GM03348 (cell line): ENCODE measurements at regions not wholly inside any gene's neighbourhood (a gene's known extent, or its start where the extent isn't known, plus 50 kb on each side); places are given as distances from the start of the nearest gene placed in this dataset.

Experiments used
- DNase-seq: peaks from one replicate; pipeline ENCODE4 v3.0.0; 2012; ENCODE audit warnings: low spot score

DNA sequence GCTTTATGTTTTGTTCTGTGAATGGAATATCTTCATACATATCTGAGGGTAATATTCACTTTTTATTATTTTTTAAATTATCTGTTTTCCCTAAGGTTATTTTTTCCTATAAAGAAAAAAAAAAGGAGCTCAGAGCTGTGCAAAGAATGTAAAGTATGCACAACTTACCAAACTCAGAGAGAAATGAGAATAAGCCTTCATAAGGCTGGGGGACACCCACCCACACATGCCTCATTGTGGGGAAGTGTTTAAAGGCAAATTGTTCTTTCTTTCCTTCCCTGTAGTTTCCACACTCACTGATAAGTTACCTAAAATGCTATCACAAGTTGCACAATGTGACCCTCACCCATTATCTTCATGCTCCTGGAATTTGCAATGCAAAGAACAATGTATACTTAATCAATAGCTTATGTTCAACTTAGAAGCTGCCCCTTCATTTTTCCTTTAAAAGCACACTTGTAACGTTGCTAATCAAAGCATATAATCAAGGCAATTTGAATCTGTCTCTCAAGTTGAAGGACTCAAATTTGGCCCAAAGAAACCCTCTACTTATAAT is 108.1 kb downstream of the GNAT3 start:
- DNase-seq: peak; percentile 20

DNA sequence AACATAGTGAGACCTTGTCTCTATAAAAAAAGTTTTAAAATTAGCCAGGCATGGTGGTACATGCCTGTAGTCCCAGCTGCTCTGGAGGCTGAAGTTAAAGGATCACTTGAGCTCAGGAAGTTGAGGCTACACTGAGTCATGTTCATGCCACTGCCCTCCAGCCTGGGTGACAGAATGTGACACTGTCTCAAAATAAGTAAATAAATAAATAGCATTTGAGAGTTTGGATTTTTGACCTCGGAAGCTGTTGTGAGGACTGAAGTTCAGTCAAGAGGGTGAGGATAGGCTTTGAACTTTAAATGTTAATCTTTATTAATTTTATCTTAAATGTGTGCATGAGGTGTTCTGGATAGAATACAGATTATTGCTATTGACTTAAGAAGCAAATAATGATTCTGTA is 110.2 kb downstream of the GNAT3 start:
- DNase-seq: no peak

GRCh38 chr7:80393786-80394185 is 118.1 kb downstream of the GNAT3 start:
- no peak for DNase-seq

- DNase-seq: peak; percentile 21
These were observed 119.4 kb downstream of the GNAT3 start for GRCh38 chr7:80392229-80393169.

DNA sequence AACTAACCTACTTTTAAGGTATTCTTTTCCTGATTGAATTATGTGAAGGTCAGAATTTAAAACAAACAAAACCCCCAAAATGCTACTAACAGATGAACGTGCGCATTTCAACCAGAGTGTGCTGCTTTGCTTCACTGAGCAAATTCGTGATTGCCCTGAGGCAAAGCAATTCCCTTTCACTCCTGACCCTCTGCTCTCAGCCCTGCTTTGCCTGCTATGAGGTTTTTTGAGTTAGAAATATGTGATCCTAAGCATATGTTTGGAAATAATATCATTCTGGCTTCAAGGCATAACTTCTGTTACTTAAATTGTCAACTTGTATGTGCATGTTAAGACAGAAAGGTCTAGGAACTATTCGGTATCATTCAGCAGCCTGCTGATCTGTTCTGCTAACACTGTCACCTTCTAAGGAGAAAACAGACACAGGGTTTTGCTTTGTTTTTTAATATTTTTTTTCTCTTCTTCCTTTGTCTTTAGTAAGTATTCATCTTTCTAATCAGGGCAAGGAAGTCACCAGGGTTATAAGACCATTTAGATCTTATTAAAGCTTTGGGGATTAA is 124.2 kb downstream of the GNAT3 start:
- no peak for DNase-seq

DNA sequence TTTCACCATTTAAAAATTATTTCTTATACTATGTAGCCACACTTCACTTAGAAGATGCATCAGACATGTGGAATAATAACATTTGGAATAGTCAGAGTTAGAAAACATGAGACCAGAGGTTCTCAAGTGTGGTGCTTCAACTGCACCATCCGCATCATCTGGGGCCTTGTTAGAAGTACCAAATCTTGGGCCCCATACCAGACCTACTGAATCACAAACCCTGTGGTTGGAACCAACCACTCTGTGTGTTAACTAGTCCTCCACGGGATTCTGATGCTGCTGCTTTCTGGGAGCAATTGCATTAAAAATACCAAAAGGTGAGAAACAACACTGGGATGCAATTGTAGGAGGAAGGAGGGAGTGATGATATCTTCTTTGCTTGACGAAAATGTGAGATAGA is 125.2 kb downstream of the GNAT3 start:
- no peak for DNase-seq

- no peak for DNase-seq
These were observed 126.4 kb downstream of the GNAT3 start for GRCh38 chr7:80385508-80385907.

DNA sequence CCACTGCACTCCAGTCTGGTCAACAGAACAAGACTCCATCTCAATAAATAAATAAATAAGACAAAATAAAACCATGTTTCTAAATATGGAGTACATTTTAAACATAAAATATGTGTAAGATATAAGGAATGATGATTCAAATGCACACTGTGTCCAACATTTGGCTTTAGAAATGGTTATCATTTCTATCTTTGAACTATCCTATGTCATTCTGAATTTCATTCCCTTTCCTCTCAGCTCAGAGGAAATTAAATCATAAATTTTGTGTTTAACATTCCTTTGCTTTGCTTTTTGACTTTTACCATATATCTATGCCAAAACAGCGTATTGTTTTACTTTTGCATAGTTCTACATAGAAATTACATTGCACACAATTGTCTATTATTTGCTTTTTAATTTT is 130.9 kb downstream of the GNAT3 start:
- no peak for DNase-seq

DNA sequence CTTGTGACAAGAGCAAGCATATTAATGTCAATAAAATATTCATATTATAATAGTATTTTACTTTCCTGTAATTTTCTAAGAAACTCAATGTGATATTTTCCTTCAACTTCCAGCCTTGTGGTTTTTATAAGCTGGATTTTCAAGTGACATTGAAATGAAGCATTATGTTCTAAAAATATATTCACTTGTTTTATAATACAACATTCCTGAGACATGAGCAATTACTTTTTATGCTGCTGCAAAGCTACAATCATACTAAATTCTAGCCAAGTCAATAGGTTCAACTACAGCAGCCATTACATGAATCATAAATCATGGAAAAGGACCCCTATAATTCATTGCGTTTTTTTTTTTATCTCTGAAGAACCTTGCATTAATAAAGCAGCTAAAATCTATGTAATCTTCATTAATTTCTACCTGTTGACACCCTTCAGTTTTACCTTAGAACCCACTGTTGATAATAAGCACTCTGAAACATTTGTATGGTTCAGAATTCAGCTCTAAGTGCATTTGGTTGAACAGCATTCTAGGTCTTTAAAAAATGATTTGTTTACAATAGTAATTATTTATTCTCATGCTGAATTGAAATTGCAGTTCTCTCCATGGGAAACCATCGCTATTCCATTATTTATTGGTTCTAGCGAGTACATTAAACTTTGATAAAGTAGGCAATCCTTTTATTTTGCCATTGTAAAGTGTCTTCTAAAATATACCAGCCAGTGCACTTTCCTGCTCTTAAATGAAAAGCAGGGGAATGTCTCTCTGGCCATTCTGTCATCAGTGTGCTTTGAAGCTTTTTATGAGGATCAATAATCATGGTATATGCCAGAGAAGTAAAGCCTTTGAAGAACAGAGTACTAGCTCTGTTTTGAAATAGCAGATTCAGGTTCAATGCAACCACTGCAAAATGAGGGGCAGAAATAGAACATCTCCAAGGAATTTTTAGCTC is 132.6 kb downstream of the GNAT3 start:
- peak; percentile 46 for DNase-seq

DNA sequence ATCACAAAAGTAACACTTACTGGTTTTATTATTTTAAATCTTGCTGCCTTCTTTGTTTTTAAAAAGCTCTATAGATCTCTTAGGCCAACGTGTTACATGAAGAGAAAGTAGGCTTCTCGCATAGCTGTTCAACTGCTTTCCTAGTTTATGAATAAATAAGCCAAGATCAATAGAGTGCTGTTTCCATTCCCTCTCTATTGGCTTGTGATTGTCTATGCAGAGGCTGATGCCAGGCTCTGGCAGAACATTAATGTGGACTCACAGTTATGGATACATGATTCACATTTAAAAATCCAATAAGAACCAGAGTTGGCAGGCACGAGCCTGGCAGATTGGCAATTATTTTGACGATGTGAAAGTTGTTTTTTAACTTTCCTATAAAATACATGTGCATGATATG is 137.5 kb downstream of the GNAT3 start:
- no peak for DNase-seq

DNA sequence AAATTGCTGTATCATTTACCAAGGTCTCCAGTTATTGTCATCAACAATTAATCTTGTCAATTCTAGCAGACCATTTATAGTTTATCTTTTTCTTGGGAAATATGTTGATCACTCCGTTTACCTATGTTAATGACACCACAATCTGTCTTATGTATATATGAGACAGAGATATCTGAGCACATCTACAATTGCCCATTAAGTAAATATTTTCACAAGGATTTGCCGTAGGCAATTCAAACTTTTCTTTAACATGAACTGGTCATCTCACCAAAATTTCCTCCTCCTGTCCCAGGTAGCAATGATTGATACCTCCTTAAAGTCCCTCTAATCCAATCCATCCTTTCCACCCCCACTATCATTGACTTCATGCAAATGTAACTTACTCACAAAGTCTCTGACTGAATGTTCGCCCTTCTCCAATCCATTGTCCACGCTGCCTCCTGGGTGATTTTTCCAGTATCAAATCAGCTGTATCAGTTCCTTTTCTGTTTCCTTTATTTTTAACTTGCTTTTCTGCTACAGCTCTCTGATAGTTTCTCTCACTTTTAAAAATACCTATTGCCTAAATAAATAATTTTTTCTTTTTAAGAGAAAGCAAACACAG is 138.3 kb downstream of the GNAT3 start:
- DNase-seq: no peak

- DNase-seq: peak; percentile 41
These were observed 139.4 kb downstream of the GNAT3 start for GRCh38 chr7:80372415-80372814.

GRCh38 chr7:80370587-80370986 is 141.3 kb downstream of the GNAT3 start:
- DNase-seq: no peak

DNA sequence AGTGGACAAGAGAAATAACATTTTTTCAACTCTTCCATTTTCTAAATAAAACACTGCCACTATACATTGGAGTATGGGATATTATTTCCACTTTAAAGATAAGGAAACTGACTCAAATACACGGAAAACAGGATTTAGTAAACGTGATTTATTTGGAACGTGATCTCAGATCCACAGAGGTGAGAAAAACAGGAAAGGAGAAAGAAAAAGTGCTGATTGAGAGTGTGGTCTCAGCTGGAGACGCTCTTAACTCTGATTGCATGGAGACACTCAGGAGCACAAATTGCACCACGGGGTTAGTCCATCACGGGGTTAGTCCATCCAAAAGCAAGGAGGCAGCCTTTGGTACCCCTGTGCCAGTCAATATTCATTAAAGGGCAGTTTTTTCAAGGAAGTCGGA is 142.5 kb downstream of the GNAT3 start:
- DNase-seq: no peak

DNA sequence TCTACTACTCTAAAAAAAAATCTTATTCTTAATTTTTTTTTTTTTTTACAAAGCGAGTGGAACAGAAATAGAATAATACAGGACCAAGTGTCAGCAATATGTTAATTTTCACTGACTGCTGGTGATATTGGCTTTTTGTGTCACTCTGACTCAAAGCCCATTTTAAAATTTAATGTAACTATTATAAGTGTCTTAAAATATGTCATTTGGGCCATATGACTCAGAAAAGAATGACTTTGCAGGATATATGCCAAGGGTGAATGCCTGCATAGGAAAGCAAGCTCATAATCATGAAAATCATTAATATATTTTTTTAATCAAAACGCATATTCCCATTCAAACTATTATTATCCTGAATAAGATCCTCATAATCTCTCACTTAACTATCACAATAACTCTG is 149.2 kb downstream of the GNAT3 start:
- no peak for DNase-seq

DNA sequence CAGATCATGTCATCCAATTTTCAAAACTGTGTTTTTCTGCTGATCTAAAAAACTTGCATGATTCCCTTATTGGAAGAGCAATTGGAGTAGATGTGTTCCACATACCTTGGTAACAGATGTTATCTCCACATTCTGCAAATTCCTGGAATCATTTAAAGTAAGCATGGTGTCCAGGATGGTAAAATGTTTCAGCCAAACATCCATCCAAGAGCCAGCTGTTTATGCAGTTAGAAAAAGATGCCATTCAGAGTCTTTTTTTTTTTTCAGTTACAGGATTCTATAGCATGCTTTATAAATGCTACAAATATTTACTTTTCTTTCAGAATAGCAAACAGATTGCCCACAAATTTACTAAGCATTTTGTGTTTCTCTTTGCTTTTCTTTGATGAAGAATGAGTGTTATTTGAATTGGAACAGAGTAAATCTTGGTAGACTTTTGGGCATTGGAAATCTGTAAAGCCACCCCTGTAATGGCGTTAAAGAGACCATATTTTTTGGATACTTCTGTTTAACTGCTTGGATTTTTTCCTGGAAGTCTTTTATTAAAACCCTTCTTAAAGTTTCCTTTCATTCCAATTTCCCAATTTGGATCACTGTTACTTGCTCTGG is 149.8 kb downstream of the GNAT3 start:
- DNase-seq: peak; percentile 20

- DNase-seq: no peak
These were observed 152.4 kb downstream of the GNAT3 start for GRCh38 chr7:80359476-80359875.

DNA sequence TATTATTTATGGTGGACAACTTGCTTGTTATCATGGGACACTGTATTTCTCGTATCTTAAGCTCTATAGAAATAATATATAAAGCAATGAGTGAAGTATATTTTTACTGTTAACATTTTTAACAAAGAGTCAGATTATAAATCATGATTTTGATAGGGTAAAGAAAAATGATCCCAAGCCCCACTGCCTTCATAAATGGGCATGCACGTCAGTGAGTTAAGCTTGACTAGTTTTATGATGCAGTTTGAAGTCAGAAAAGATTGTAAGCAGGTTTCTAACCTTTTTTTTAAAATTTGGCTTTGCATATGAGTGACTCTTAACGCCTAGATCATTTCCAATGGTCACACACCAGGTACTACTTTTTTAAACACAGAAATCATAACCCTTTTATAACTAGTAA is 152.8 kb downstream of the GNAT3 start:
- no peak for DNase-seq

GRCh38 chr7:80357530-80357929 is 154.3 kb downstream of the GNAT3 start:
- DNase-seq: peak; percentile 37

DNA sequence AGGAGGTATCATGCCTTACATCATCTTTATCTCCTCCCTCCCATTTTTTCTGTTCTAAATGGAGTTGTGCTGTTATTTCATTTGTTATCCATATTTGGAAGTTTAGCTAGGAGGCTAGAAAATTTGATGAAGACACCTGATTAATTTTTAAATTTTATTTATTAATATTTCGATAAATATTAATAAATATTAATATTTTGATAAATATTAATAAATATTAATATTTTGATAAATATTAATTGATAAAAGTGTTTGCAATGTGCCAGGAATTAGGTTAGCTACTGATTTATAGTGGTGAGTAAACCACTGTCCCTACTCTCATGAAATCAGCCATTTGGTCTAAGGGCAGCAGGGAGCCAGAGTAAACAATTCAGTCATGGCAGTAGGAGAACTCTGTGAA is 161.4 kb downstream of the GNAT3 start:
- DNase-seq: no peak

- DNase-seq: peak; percentile 29
These were observed 163.6 kb downstream of the GNAT3 start for GRCh38 chr7:80348223-80348622.
